ENCODE measurements at regions not wholly inside any gene's neighbourhood (a gene's known extent, or its start where the extent isn't known, plus 50 kb on each side); places are given as distances from the start of the nearest gene placed in this dataset.

- DNase-seq (ENCODE audit: low read depth in 2 of 2), result no peak
These were observed 54.1 kb upstream of the WDR17 start for GRCh38 chr4:176011529-176011928.

GRCh38 chr4:176013476-176014247 lies 52.0 kb upstream of the WDR17 start:
- DNase-seq (ENCODE audit: low read depth in 2 of 2), result no peak

- no peak for DNase-seq (ENCODE audit: low read depth in 2 of 2)
These were observed 51.0 kb upstream of the WDR17 start for GRCh38 chr4:176014583-176015108.
